GM21717 (cell line): ENCODE measurements at regions not wholly inside any gene's neighbourhood (a gene's known extent, or its start where the extent isn't known, plus 50 kb on each side); places are given as distances from the start of the nearest gene placed in this dataset.

Experiments used
- ATAC-seq: cut with Tn5 transposase; IDR thresholded peaks from one replicate; pipeline ENCODE4 v1.9.1; 2021; ENCODE audit warnings: mild to moderate bottlenecking, moderate library complexity; ENCODE audit not compliant: unreplicated experiment

- ATAC-seq, result no peak
These were observed 688.7 kb downstream of the ETS1 start for GRCh38 chr11:127898422-127899365.

- no peak for ATAC-seq
These were observed 691.6 kb downstream of the ETS1 start for GRCh38 chr11:127895776-127896175.

- ATAC-seq, result no peak
These were observed 693.0 kb downstream of the ETS1 start for GRCh38 chr11:127894316-127894715.

- ATAC-seq, result no peak
These were observed 697.2 kb downstream of the ETS1 start for GRCh38 chr11:127890030-127890615.

- no peak for ATAC-seq
These were observed 699.0 kb downstream of the ETS1 start for GRCh38 chr11:127888386-127888785.

- ATAC-seq, result no peak
These were observed 712.2 kb downstream of the ETS1 start for GRCh38 chr11:127875131-127875530.

GRCh38 chr11:127873478-127873877, 713.9 kb downstream of the ETS1 start:
- no peak for ATAC-seq

GRCh38 chr11:127866109-127866508, 721.2 kb downstream of the ETS1 start:
- no peak for ATAC-seq

GRCh38 chr11:127864861-127865260, 722.5 kb downstream of the ETS1 start:
- no peak for ATAC-seq

GRCh38 chr11:127862406-127862805, 725.0 kb downstream of the ETS1 start:
- ATAC-seq, result no peak

- no peak for ATAC-seq
These were observed 727.4 kb downstream of the ETS1 start for GRCh38 chr11:127859941-127860354.

GRCh38 chr11:127844876-127845275, 742.5 kb downstream of the ETS1 start:
- no peak for ATAC-seq

- no peak for ATAC-seq
These were observed 743.6 kb downstream of the ETS1 start for GRCh38 chr11:127843483-127844396.

GRCh38 chr11:127825183-127825582, 762.2 kb downstream of the ETS1 start:
- no peak for ATAC-seq

- no peak for ATAC-seq
These were observed 768.7 kb downstream of the ETS1 start for GRCh38 chr11:127818625-127819024.

GRCh38 chr11:127816962-127817361, 770.4 kb downstream of the ETS1 start:
- ATAC-seq, result no peak

GRCh38 chr11:127815331-127815730, 772.0 kb downstream of the ETS1 start:
- no peak for ATAC-seq

GRCh38 chr11:127806501-127806900, 780.9 kb downstream of the ETS1 start:
- no peak for ATAC-seq

- ATAC-seq, result no peak
These were observed 781.6 kb downstream of the ETS1 start for GRCh38 chr11:127805771-127806170.

- no peak for ATAC-seq
These were observed 782.5 kb downstream of the ETS1 start for GRCh38 chr11:127804747-127805400.

- ATAC-seq, result no peak
These were observed 783.6 kb downstream of the ETS1 start for GRCh38 chr11:127803755-127804154.
